SK-N-SH treated with all-trans-retinoic acid at 6 μM for 48 hours (cell line): ENCODE measurements at regions not wholly inside any gene's neighbourhood (a gene's known extent, or its start where the extent isn't known, plus 50 kb on each side); places are given as distances from the start of the nearest gene placed in this dataset.
"Not testable (repeated sequence)": the region's sequence is repeated elsewhere in the genome, so short reads cannot be mapped to it uniquely, and the experiment has no call there.

ENCODE experiments used
- ATAC-seq: fragments of 200-7000 bp; cut with Tn5 transposase; 3 replicates; pipeline ENCODE4 v1.9.1; 2020; ENCODE audit warnings: mild to moderate bottlenecking, moderate library complexity
- ARNTL ChIP-seq: fragments of 450-650 bp; formaldehyde crosslinking; IDR thresholded peaks from 2 replicates; pipeline ENCODE4 v1.5.0; 2020; ENCODE audit warnings: low read depth, mild to moderate bottlenecking, moderate library complexity, borderline replicate concordance
- BACH2 ChIP-seq: fragments of 250-450 bp; sonication (Bioruptor Pico); IDR thresholded peaks from 2 replicates; pipeline ENCODE4 v1.9.0; 2021; ENCODE audit warnings: mild to moderate bottlenecking, borderline replicate concordance
- CREB5 ChIP-seq: fragments of 250-450 bp; sonication (Bioruptor Pico); IDR thresholded peaks from 2 replicates; pipeline ENCODE4 v1.5.1; 2020; ENCODE audit warnings: low read depth, mild to moderate bottlenecking, moderate library complexity
- CSDC2 ChIP-seq: fragments of 250-450 bp; sonication (Bioruptor Pico); IDR thresholded peaks from 2 replicates; pipeline ENCODE4 v1.5.0; 2020; ENCODE audit warnings: mild to moderate bottlenecking, moderate library complexity
- CSRNP3 ChIP-seq: fragments of 250-450 bp; sonication (Bioruptor Pico); IDR thresholded peaks from 2 replicates; pipeline ENCODE4 v1.5.1; 2021; ENCODE audit warnings: mild to moderate bottlenecking, moderate library complexity
- GLIS3 ChIP-seq: fragments of 250-450 bp; sonication (Bioruptor Pico); IDR thresholded peaks from 2 replicates; pipeline ENCODE4 v1.5.0; 2020; ENCODE audit warnings: mild to moderate bottlenecking, moderate library complexity
- OSR1 ChIP-seq: fragments of 250-450 bp; sonication (Bioruptor Pico); IDR thresholded peaks from 2 replicates; pipeline ENCODE4 v1.8.0; 2022; ENCODE audit warnings: moderate library complexity, mild to moderate bottlenecking, inconsistent platforms
- PATZ1 ChIP-seq: fragments of 250-450 bp; sonication (Bioruptor Pico); IDR thresholded peaks from 2 replicates; pipeline ENCODE4 v1.8.0; 2020; ENCODE audit warnings: mild to moderate bottlenecking, moderate library complexity, borderline replicate concordance
- POU6F1 ChIP-seq: fragments of 250-450 bp; sonication (Bioruptor Pico); IDR thresholded peaks from 2 replicates; pipeline ENCODE4 v1.8.0; 2021; ENCODE audit warnings: low read depth, mild to moderate bottlenecking, moderate library complexity, borderline replicate concordance
- PPARA ChIP-seq: fragments of 250-450 bp; sonication (Bioruptor Pico); IDR thresholded peaks from 2 replicates; pipeline ENCODE4 v1.5.0; 2020; ENCODE audit warnings: mild to moderate bottlenecking, borderline replicate concordance
- RARB ChIP-seq: fragments of 250-450 bp; sonication (Bioruptor Pico); IDR thresholded peaks from 2 replicates; pipeline ENCODE4 v1.8.0; 2021; ENCODE audit warnings: mild to moderate bottlenecking, moderate library complexity
- SNAI2 ChIP-seq: fragments of 250-450 bp; sonication (Bioruptor Pico); IDR thresholded peaks from 2 replicates; pipeline ENCODE4 v1.5.0; 2020; ENCODE audit warnings: mild to moderate bottlenecking, moderate library complexity
- TOX ChIP-seq: fragments of 250-450 bp; sonication (Bioruptor Pico); IDR thresholded peaks from 2 replicates; pipeline ENCODE4 v1.8.0; 2021; ENCODE audit warnings: mild to moderate bottlenecking, moderate library complexity, borderline replicate concordance
- TSHZ2 ChIP-seq: fragments of 250-450 bp; sonication (Bioruptor Pico); IDR thresholded peaks from 2 replicates; pipeline ENCODE4 v1.5.0; 2020; ENCODE audit warnings: mild to moderate bottlenecking, moderate library complexity
- ZC3H10 ChIP-seq: fragments of 250-450 bp; sonication (Bioruptor Pico); IDR thresholded peaks from 2 replicates; pipeline ENCODE4 v1.5.1; 2021; ENCODE audit warnings: mild to moderate bottlenecking, moderate library complexity
- ZFP3 ChIP-seq: fragments of 250-450 bp; sonication (Bioruptor Pico); IDR thresholded peaks from 2 replicates; pipeline ENCODE4 v1.5.0; 2020; ENCODE audit warnings: mild to moderate bottlenecking, moderate library complexity
- ZNF565 ChIP-seq: fragments of 450-650 bp; formaldehyde crosslinking; conservative IDR thresholded peaks from 2 replicates; pipeline ENCODE4 v1.5.0; 2020; ENCODE audit warnings: low read depth, mild to moderate bottlenecking, moderate library complexity
- ZNF70 ChIP-seq: fragments of 450-650 bp; formaldehyde crosslinking; IDR thresholded peaks from 2 replicates; pipeline ENCODE4 v1.5.0; 2020; ENCODE audit warnings: mild to moderate bottlenecking, moderate library complexity

DNA sequence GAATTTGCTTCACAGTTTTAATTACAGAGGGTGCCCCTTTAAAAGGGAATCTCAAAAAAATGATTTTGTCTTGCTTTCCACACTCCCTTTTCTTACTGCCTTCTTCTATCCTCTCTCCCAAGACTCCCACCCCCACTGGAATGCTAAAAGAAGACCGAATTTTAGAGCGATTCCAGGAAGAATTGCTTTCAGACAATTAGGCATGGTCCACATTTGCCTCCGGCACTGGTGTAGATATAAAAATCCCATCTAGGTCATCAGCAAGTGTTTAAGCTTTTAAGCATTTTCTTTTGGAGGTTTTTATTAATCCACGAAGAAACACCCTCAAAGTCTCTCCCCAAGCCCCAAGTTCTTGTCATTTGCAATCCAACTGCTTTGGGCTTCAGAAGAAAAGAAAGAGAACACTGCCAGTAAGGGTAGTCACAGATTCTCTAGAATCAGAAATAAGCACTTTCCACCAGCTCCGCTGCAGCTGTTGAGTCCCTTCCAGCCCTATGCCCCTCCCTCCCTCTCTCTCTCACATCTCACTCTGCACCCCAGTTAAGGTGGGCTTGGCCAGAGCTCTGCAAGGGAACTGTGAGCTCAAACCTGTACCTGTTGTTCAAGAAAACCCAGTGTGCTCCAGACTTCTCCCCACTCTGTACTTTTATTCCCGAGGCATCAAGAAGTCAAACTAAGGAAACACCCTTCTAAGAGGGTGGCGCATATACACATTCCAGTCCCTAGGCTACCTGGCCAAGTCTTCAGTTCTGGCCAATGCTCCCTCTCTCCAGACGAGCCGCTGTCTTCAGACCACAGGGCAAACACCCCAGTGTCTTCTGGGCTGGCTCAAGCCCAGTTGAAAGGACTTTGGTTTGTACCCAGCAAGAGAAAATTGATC is 170.2 kb downstream of the RGS9 start (continued):
- TF ChIP-seq CSDC2 (CRISPR knock-in tag) (no peak), SNAI2 (no peak), ZC3H10 (CRISPR knock-in tag) (no peak)

DNA sequence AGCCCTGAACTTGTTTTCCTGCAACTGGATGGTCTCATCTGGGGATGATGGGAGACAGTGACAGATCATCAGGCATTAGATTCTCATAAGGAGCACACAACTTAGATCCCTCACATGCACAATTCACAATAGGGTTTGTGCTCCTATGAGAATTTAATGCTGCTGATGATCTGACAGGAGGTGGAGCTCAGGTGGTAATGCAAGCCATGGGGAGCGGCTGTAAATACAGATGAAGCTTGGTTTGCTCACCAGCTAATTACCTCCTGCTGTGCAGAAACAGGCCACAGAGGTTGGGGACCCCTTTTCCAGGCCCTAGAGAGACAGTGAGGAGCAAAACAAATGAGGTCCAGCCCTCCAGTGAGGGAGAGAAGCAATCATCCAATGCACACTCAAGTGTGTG is 168.6 kb downstream of the RGS9 start:
- no peak for ATAC-seq
- TF ChIP-seq SNAI2 (no peak), PPARA (CRISPR knock-in tag) (no peak), OSR1 (CRISPR knock-in tag) (no peak), ARNTL (CRISPR knock-in tag) (no peak), ZNF565 (no peak), CREB5 (CRISPR knock-in tag) (no peak), CSRNP3 (CRISPR knock-in tag) (no peak), ZFP3 (CRISPR knock-in tag) (no peak), TOX (CRISPR knock-in tag) (no peak), PATZ1 (CRISPR knock-in tag) (no peak), RARB (no peak), TSHZ2 (no peak), ZNF70 (no peak)

DNA sequence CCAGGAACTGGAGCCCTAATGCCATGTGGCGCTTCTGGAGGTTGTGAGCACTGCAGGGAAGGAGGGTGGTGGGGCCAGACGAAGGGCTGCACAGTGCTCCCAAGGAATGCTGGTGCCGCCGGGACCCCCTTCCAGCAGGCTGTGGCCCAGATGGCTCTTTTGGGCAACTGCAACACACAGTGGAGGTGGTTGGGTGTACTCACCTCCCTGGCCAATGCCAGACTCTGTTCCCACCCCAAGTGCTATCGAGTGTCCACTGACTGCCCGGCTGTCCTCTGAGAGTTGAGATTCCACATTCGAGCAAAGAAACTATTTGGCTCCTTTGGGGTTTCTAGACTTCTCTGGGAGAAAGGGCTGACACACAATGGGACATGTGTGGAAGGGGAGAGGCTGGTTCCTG is 167.9 kb downstream of the RGS9 start:
- TF ChIP-seq GLIS3 (CRISPR knock-in tag) (no peak), BACH2 (CRISPR knock-in tag) (no peak), TOX (CRISPR knock-in tag) (no peak), CREB5 (CRISPR knock-in tag) (no peak), PATZ1 (CRISPR knock-in tag) (no peak), ZFP3 (CRISPR knock-in tag) (no peak), ZNF565 (no peak), POU6F1 (CRISPR knock-in tag) (no peak)
- no peak for ATAC-seq

DNA sequence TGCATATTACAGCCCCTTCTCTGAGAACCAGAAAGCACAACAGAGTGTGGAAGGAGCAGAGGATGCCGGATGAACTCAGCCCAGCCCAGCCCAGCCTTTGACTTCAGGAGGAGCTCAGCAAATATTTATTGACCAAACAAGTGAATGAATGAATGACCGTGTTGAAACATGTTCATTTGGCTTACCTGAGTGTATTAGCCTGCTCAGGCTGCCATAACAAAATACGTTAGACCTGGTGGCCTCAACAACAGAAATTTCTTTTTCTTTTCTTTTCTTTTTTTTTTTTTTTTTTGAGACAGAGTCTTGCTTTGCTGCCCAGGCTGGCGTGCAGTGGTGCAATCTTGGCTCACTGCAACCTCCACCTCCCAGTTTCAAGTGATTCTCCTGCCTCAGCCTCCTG is 164.7 kb downstream of the RGS9 start:
- ATAC-seq = not testable (repeated sequence)
